Loucy (cell line): ENCODE measurements at regions not wholly inside any gene's neighbourhood (a gene's known extent, or its start where the extent isn't known, plus 50 kb on each side); places are given as distances from the start of the nearest gene placed in this dataset.

Source experiments
- CTCF ChIP-seq: fragments of 200-600 bp; sonication (generic); conservative IDR thresholded peaks from 2 replicates; pipeline ENCODE4 v1.5.1; 2014; ENCODE audit warnings: mild to moderate bottlenecking, antibody characterized with exemption, low read length
- EZH2phosphoT487 ChIP-seq: fragments of 200-600 bp; IDR thresholded peaks from 2 replicates; pipeline ENCODE4 v1.6.1; 2018; ENCODE audit warnings: antibody characterized with exemption, mild to moderate bottlenecking, moderate library complexity, borderline replicate concordance

GRCh38 chr18:40993363-40993762 lies 961.7 kb upstream of the PIK3C3 start:
- TF ChIP-seq CTCF (no peak), EZH2phosphoT487 (no peak)
